IMR-90 (cell line): ENCODE measurements at regions not wholly inside any gene's neighbourhood (a gene's known extent, or its start where the extent isn't known, plus 50 kb on each side); places are given as distances from the start of the nearest gene placed in this dataset.

Experiments
- ATAC-seq: fragments of 200-7000 bp; cut with Tn5 transposase; 2 replicates; pipeline ENCODE4 v1.9.1; 2020; ENCODE audit warnings: low read depth, mild to moderate bottlenecking, moderate library complexity
- BruUV-seq: library from RNA; stranded (reverse); fragments of 400-500 nt; replicated peaks from 2 replicates; lab custom pipeline; 2021; lab: Mats Ljungman, UMichigan
- CTCF ChIA-PET: fragments of 300-600 bp; formaldehyde crosslinking; extraction: SDS; loops from one replicate; lab custom pipeline; 2021; ENCODE audit warnings: antibody characterized with exemption; lab: Yijun Ruan, JAX
- POLR2A ChIA-PET: fragments of 300-600 bp; sonication (Branson Sonifier 250); formaldehyde crosslinking; loops from one replicate; lab custom pipeline; 2022; ENCODE audit warnings: antibody characterized with exemption; ENCODE audit not compliant: unreplicated experiment; lab: Charles Lee
- DNase-seq: peaks from one replicate; pipeline ENCODE4 v3.0.0; 2013
- H2AFZ ChIP-seq: replicated peaks from 2 replicates; pipeline ENCODE3; 2013; ENCODE audit warnings: low read length, mild to moderate bottlenecking; ENCODE audit not compliant: poor library complexity
- H2AK5ac ChIP-seq: 2 replicates; pipeline ENCODE4 v1.6.1; 2013; ENCODE audit warnings: low read depth, low read length, inconsistent platforms
- H2AK9ac ChIP-seq: replicated peaks from 2 replicates; pipeline ENCODE3; 2013; ENCODE audit warnings: mild to moderate bottlenecking, low read depth, low read length, moderate library complexity; ENCODE audit not compliant: poor library complexity
- H2BK120ac ChIP-seq: 2 replicates; pipeline ENCODE4 v1.6.1; 2013; ENCODE audit warnings: low read depth, low read length, inconsistent platforms
- H2BK15ac ChIP-seq: 3 replicates; pipeline ENCODE4 v1.6.1; 2013; ENCODE audit warnings: low read depth, low read length, inconsistent platforms
- H2BK20ac ChIP-seq: 2 replicates; pipeline ENCODE4 v1.6.1; 2013; ENCODE audit warnings: low read depth, mild to moderate bottlenecking, inconsistent platforms, low read length, moderate library complexity
- H2BK5ac ChIP-seq: 2 replicates; pipeline ENCODE4 v1.6.1; 2013; ENCODE audit warnings: mild to moderate bottlenecking, low read depth, low read length, inconsistent platforms; ENCODE audit not compliant: poor library complexity, severe bottlenecking
- H3K14ac ChIP-seq: replicated peaks from 2 replicates; pipeline ENCODE4 v1.6.1; 2013; ENCODE audit warnings: low read depth, low read length, inconsistent platforms
- H3K18ac ChIP-seq: 2 replicates; pipeline ENCODE4 v1.6.1; 2013; ENCODE audit warnings: low read depth, low read length, control low read depth
- H3K23ac ChIP-seq: 2 replicates; pipeline ENCODE4 v1.6.1; 2013; ENCODE audit warnings: low read depth, low read length, inconsistent platforms
- H3K27ac ChIP-seq: 2 replicates; pipeline ENCODE4 v1.5.1; 2013; ENCODE audit warnings: mild to moderate bottlenecking, control low read depth, low read length; ENCODE audit not compliant: insufficient read depth
- H3K27me3 ChIP-seq: 2 replicates; pipeline ENCODE4 v1.6.1; 2013; ENCODE audit warnings: low read length; ENCODE audit not compliant: control insufficient read depth, insufficient read depth
- H3K36me3 ChIP-seq: 2 replicates; pipeline ENCODE4 v1.6.1; 2013; ENCODE audit warnings: low read length, mixed read lengths; ENCODE audit not compliant: control insufficient read depth, insufficient read depth
- H3K4ac ChIP-seq: 2 replicates; pipeline ENCODE4 v1.6.1; 2013; ENCODE audit warnings: low read depth, low read length, inconsistent platforms
- H3K4me1 ChIP-seq: 2 replicates; pipeline ENCODE4 v1.6.1; 2013; ENCODE audit warnings: low read length, mixed read lengths; ENCODE audit not compliant: control insufficient read depth, insufficient read depth
- H3K4me2 ChIP-seq: 2 replicates; pipeline ENCODE4 v1.6.1; 2013; ENCODE audit warnings: low read depth, mild to moderate bottlenecking, control low read depth, low read length, moderate library complexity
- H3K4me3 ChIP-seq: 2 replicates; pipeline ENCODE4 v1.5.1; 2013; ENCODE audit warnings: low read depth, mild to moderate bottlenecking, control low read depth, low read length, moderate library complexity; ENCODE audit not compliant: insufficient read depth
- H3K56ac ChIP-seq: 2 replicates; pipeline ENCODE4 v1.6.1; 2013; ENCODE audit warnings: low read length, inconsistent platforms; ENCODE audit not compliant: insufficient read depth; ENCODE audit errors: extremely low read depth
- H3K79me1 ChIP-seq, 2 experiments: 2 replicates each; pipeline ENCODE4 v1.6.1; 2013; ENCODE audit warnings: low read length in 2 of 2, inconsistent platforms in 1 of 2, low read depth in 1 of 2
- H3K9ac ChIP-seq: 2 replicates; pipeline ENCODE4 v1.6.1; 2013; ENCODE audit warnings: low read depth, low read length, control low read depth
- H3K9me1 ChIP-seq: 2 replicates; pipeline ENCODE4 v1.6.1; 2013; ENCODE audit warnings: low read length, inconsistent platforms; ENCODE audit not compliant: insufficient read depth
- H3K9me3 ChIP-seq: 2 replicates; pipeline ENCODE4 v1.6.1; 2013; ENCODE audit warnings: low read length; ENCODE audit not compliant: control insufficient read depth, insufficient read depth
- H4K20me1 ChIP-seq: 2 replicates; pipeline ENCODE4 v1.6.1; 2013; ENCODE audit warnings: low read length, inconsistent platforms; ENCODE audit not compliant: insufficient read depth
- H4K5ac ChIP-seq: 2 replicates; pipeline ENCODE4 v1.6.1; 2013; ENCODE audit warnings: mild to moderate bottlenecking, low read depth, low read length, control low read depth
- H4K8ac ChIP-seq, 2 experiments: 2 replicates each; pipeline ENCODE4 v1.6.1; 2013; ENCODE audit warnings: low read depth in 2 of 2, low read length in 2 of 2, control low read depth in 1 of 2, inconsistent platforms in 1 of 2
- H4K91ac ChIP-seq: 2 replicates; pipeline ENCODE4 v1.6.1; 2013; ENCODE audit warnings: low read depth, low read length, inconsistent platforms; ENCODE audit not compliant: insufficient read depth
- CHD1 ChIP-seq: IDR thresholded peaks from 2 replicates; pipeline ENCODE4 v1.6.1; 2012; ENCODE audit warnings: low read depth, low read length, improper control_type of control experiment
- MAFK ChIP-seq: IDR thresholded peaks from 2 replicates; pipeline ENCODE4 v1.6.1; 2012; ENCODE audit warnings: low read depth, low read length, improper control_type of control experiment
- WGBS, 2 experiments: methylation state at CpG; one replicate each; pipeline versions ENCODE4 v1.1.5 to v1.1.7; 2013; ENCODE audit warnings: missing lambda C conversion rate in 2 of 2; ENCODE audit not compliant: insufficient read length in 1 of 2; ENCODE audit errors: extremely low coverage in 2 of 2; 5-methylcytosine and 5-hydroxymethylcytosine counted together
- dilution Hi-C: fragments of 300-500 bp; cut with HindIII; formaldehyde crosslinking; loops from one replicate; pipeline ENCODE4 v1.14.3; 2018; ENCODE audit warnings: low sequenced_read_pairs; ENCODE audit not compliant: unreplicated experiment
- in situ Hi-C: fragments of 300-500 bp; cut with MboI; formaldehyde crosslinking; loops from 3 replicates; pipeline ENCODE4 v1.14.3; 2019; ENCODE audit warnings: low sequenced_read_pairs, inconsistent platforms, mixed read lengths
- intact Hi-C: fragments of 100-400 bp; cut with micrococcal nuclease; formaldehyde crosslinking; loops from 2 replicates; pipeline ENCODE4 v1.10.0; 2022

- no peaks in the 10 kb centered on the region for H3K27me3 ChIP-seq
Measured at GRCh38 chr6:91240878-91241603, 654.2 kb upstream of the MAP3K7 start.

More at GRCh38 chr6:91240878-91241603, 654.2 kb upstream of the MAP3K7 start:
- dilution Hi-C loops (no loop called here), in situ Hi-C loops (no loop called here), intact Hi-C loops (no loop called here)
- Histone ChIP-seq H3K27ac (no peak overlapping the region), H2AK9ac (no peak overlapping the region), H4K91ac (no peak overlapping the region), H3K9me1 (no peaks in the 10 kb centered on the region), H2BK120ac (no peak overlapping the region), H2BK20ac (no peak overlapping the region), H3K4me1 (no peaks in the 10 kb centered on the region), H3K23ac (no peak overlapping the region), H3K9ac (no peak overlapping the region), H2BK5ac (no peak overlapping the region), H3K18ac (no peak overlapping the region), H3K14ac (no peak overlapping the region), H3K4me2 (no peak overlapping the region), H3K4me3 (no peak overlapping the region), H4K20me1 (no peaks in the 10 kb centered on the region), H2BK15ac (no peak overlapping the region), H3K36me3 (no peaks in the 10 kb centered on the region), H2AFZ (no peak overlapping the region), H3K9me3 (no peaks in the 10 kb centered on the region), H3K79me1 (no peaks in the 10 kb centered on the region), H2AK5ac (no peak overlapping the region), H4K8ac (no peak overlapping the region), H3K4ac (no peak overlapping the region), H3K56ac (no peak overlapping the region), H4K5ac (no peak overlapping the region)
- ATAC-seq (no peak), DNase-seq (no peak)
- no TSS peak for BruUV-seq
- TF ChIP-seq CHD1 (no peak), MAFK (peak; percentile 49; the same call in 1 of the 2 replicates)
- POLR2A ChIA-PET, result interaction anchor here (0.6 kb wide), 1 partner anchor 10 kb away, joined by 4 read pairs; no protein-coding TSS in a partner anchor
- CTCF ChIA-PET, result interaction anchor here (1.6 kb wide), 1 partner anchor 66 kb away, joined by 3 read pairs; no protein-coding TSS in a partner anchor
- WGBS, 2 experiments, result no CpG with 5 or more reads among the region's 1 CpG
